Amygdala (tissue), 56 donors: ENCODE measurements at regions not wholly inside any gene's neighbourhood (a gene's known extent, or its start where the extent isn't known, plus 50 kb on each side); places are given as distances from the start of the nearest gene placed in this dataset.

Experiments used
- DNase-seq, 56 donors: peaks; one replicate each; lab custom pipeline; 2025; lab: John Stamatoyannopoulos, UW

DNA sequence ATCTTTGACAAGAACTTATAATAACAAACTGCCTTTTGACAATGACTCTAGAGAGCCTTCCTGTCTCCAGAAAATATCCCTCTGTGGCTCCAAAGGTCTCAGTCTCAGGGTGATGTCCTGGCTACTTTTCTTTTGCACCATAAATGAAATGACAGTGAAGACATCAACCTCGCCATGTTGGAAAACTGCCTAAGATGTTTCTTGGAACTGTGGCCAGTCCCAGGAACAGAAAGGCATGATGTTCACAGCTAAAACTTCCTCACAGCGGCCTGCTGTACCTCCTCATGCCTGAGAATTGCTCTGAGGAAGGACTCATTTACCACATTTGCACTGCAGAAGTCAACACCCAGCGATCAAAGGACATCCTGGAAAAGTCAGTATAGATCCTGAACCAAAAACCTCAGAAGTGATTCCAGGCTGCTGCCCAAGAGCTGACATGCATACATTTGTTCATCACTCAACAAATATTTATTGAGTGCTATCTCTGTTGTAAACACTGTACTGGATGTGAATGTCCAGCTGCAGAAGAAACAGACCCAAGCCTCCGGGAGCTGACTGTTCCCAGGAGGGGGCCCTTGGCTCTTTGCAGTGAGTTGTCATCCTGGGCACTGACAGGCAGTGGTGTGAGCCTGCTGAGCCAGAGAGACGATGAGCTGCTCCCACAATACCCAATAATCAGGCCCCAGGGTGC, 64.3 kb upstream of the ACSL3 start:
- peak in 16 of 56 donors; percentile 2 to 36 (median 18) for DNase-seq

- no peak for DNase-seq
These were observed 63.6 kb upstream of the ACSL3 start for GRCh38 chr2:222797261-222797660.

DNA sequence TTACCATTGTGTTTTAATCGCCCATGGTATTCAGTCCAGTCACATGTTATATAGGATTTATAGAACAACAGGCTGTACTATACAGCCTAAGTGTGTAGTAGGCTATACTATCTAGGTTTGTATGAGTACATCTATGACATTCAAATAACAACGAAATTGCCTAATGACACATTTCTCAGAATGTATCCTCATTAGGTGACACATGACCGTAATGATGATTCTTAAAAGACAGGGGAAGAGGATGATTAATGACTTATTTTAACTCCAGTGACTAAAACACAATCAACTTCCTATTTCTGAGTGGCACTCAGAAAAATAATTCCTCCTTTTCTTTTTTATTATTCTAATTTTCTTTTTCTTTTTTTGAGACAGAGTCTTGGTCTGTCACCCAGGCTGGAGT, 63.0 kb upstream of the ACSL3 start:
- no peak for DNase-seq

- DNase-seq = no peak
These were observed 62.3 kb upstream of the ACSL3 start for GRCh38 chr2:222798528-222798927.

DNA sequence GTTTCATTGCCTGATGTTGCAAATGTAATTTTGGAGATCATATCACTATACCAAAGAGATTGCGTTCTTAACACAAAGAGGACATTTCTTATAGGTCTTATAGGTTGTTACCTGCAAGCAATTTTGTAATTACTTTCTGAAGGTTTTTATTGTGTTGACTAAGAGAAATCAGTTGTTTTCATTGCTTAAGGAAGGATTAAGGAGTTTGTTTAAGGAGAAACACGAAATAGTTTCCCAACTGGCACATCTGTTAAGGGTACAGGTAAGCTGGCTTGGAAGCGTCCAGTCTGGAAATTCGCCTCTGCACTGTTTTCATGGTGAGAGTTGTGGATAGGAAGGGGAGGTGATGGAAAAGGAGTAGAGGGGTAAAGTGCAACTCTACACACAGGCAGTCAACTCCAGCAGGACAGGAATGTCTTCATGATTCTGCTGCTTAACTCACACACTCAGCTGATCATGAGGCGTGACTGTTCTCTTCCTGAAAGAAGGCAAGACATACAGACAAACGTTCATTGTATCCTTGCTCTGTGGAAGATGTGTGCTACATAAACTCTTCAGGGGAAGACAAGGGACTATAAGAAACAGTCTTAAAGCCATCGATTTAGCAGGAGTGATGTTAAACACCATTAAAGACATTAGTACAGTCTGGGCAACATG, 61.4 kb upstream of the ACSL3 start:
- no peak for DNase-seq

DNA sequence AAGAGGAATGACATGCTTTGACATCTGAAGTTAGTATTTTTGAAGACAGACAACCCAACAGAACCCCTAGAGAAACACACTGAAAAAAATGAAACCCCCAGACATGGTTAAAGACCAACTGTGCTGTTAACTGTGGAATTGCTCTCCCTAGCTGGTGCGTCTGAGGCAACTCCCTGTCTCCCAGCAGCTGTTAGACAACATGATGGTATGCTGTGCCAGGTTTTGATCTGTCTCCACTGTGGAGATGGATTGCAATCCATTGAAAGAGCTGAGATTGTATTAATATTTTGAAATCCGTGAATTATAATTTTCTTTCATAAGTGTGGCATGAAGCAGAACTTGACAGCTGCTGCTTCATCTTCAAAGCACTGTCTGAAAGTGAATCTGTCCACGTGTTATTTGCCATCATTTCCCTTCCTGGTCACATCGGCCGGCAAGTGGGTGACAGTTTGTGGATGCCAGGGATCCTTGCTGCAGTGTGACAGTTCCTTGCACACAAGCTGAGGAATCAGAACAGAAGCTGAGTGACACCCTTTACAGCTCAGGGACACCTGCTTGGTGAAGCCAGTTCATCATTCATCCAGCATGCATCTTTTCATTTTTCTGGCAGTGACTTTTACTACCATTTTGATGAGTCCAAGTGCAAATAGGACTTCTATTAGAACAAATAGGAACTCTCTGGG, 58.2 kb upstream of the ACSL3 start:
- no peak for DNase-seq

DNA sequence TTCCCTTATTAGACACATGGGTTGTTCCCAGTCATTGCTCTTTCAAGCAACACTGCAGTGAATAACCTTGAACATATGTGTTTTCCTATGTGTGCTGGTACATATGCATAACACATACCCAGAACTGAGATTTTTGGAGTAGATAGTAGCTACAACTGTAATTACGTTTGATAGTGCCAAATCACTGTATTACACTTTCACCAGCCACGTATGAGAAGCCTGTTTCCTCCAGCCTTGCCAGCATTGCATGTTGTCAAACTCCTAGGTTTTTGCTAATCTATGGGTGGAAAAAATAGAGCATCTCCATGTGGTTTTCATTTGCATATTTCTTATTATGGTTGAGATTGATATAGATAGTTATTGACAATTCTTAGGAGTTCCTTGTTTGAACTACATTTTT, 56.5 kb upstream of the ACSL3 start:
- DNase-seq = no peak

- peak in 1 of 56 donors; percentile 3 for DNase-seq
These were observed 55.1 kb upstream of the ACSL3 start for GRCh38 chr2:222805591-222806304.

- DNase-seq = no peak
These were observed 54.2 kb upstream of the ACSL3 start for GRCh38 chr2:222806526-222807137.

DNA sequence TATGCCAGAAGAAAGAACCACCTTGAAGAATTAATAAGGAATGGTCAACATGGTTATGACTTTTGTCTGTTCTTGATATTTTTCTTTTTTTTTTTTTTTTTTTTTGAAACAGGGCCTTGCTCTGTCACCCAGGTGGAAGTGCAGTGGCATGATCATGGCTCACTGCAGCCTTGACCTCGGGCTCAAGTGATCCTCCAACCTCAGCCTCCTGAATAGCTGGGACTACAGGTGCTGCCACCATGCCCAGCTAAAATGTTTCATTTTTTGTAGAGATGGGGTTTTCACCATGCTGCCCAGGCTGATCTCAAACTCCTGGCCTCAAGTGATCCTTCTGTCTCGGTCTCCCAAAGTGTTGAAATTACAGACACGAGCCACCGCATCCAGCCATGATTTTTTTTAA, 53.4 kb upstream of the ACSL3 start:
- no peak for DNase-seq

DNA sequence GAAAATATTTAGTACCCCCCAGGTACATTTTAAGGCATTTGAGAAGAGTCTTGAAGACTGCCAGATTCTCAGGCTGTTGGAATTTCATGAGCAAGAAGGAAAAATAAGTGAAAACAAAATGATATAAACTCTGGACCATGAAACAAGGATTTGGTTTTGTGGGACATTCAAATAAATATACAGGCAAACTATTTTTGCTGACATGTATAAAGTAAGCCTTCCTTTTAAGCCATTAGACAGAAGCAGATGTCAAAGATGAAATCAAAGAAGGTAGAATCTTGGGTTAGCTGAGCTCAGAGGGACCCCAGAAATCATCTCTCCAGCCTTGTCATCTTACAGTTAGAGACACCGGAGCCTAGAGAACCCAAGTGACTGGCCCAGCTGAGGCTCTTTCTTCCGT, 51.3 kb upstream of the ACSL3 start:
- no peak for DNase-seq

DNA sequence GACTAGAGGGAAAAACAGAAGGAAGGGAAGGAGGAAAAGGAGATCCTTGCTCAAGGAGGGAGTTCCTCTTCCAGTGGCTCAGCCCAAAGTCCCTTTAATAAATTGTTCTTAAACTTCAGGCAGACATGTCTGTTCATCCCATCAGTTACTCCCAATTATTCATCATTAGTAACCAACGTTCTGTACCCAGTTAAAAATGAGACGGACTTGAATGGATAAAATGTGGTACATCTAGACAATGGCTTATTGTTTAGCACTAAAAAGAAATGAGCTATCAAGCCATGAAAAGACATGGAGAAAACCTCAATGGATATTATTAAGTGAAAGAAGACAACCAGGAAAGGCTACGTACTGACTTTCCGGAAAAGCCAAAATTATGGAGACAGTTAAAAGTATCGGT, 50.8 kb upstream of the ACSL3 start:
- DNase-seq = no peak
